IPS DF 6.9 (cell line): ENCODE measurements at regions not wholly inside any gene's neighbourhood (a gene's known extent, or its start where the extent isn't known, plus 50 kb on each side); places are given as distances from the start of the nearest gene placed in this dataset.
"Not testable (repeated sequence)": the region's sequence is repeated elsewhere in the genome, so short reads cannot be mapped to it uniquely, and the experiment has no call there.

Experiments
- DNase-seq: peaks from one replicate; pipeline ENCODE4 v3.0.0-alpha.2; 2013; ENCODE audit warnings: low read depth, low spot score
- H3K27ac ChIP-seq: one replicate; pipeline ENCODE4 v1.5.1; 2013; ENCODE audit warnings: low read length, control low read depth
- H3K27me3 ChIP-seq: 2 replicates; pipeline ENCODE4 v1.6.1; 2013; ENCODE audit warnings: mild to moderate bottlenecking, low read length; ENCODE audit not compliant: control insufficient read depth, insufficient read depth
- H3K36me3 ChIP-seq: 2 replicates; pipeline ENCODE4 v1.6.1; 2013; ENCODE audit warnings: low read length; ENCODE audit not compliant: control insufficient read depth, insufficient read depth
- H3K4me1 ChIP-seq: 2 replicates; pipeline ENCODE4 v1.6.1; 2013; ENCODE audit warnings: low read length; ENCODE audit not compliant: control insufficient read depth, insufficient read depth
- H3K4me3 ChIP-seq: 2 replicates; pipeline ENCODE4 v1.5.1; 2013; ENCODE audit warnings: mild to moderate bottlenecking, low read length
- H3K9me3 ChIP-seq: 2 replicates; pipeline ENCODE4 v1.6.1; 2013; ENCODE audit warnings: low read length, inconsistent platforms; ENCODE audit not compliant: control insufficient read depth, insufficient read depth
- WGBS: extraction: QIAGEN DNeasy Blood & Tissue Kit; methylation state at CpG from one replicate; pipeline ENCODE4 v1.1.7; 2013; ENCODE audit warnings: mixed read lengths, missing lambda C conversion rate; ENCODE audit not compliant: insufficient read length, insufficient coverage; 5-methylcytosine and 5-hydroxymethylcytosine counted together

GRCh38 chr4:114236171-114236769, 256.8 kb upstream of the ARSJ start:
- no peaks in the 10 kb centered on the region for H3K4me1 ChIP-seq
- no peak overlapping the region for H3K4me3 ChIP-seq
- no peak overlapping the region for H3K27ac ChIP-seq
- WGBS: no CpG with 5 or more reads among the region's 2 CpGs
- DNase-seq: no peak
- H3K27me3 ChIP-seq: no peaks in the 10 kb centered on the region
- H3K9me3 ChIP-seq: no peaks in the 10 kb centered on the region
- no peaks in the 10 kb centered on the region for H3K36me3 ChIP-seq

- no peaks in the 10 kb centered on the region for H3K4me1 ChIP-seq
- no peaks in the 10 kb centered on the region for H3K27me3 ChIP-seq
- no peak overlapping the region for H3K27ac ChIP-seq
- DNase-seq: no peak
- no peaks in the 10 kb centered on the region for H3K9me3 ChIP-seq
- no peak overlapping the region for H3K4me3 ChIP-seq
- no peaks in the 10 kb centered on the region for H3K36me3 ChIP-seq
Observed at GRCh38 chr4:114237997-114238396, 258.6 kb upstream of the ARSJ start.

DNA sequence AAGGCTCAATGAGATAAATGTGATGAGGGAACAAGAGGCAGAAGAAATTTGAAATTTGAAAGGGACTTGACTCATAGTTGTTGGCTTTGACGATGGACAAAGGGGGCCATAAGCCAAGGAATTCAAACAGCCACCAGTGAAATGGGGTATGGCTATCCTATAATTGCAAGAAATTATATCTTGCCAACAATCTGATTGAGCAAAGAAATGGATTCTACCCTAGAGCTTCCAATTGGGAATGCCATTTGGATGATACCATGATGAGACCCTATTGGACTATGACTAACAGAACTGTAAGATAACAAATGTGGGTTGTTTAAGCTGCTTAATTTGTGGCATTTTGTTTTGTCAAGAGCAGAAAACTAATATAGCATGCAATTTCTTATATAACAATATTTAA, 270.1 kb upstream of the ARSJ start:
- Histone ChIP-seq H3K27ac (no peak overlapping the region), H3K36me3 (no peaks in the 10 kb centered on the region), H3K4me3 (no peak overlapping the region), H3K27me3 (no peaks in the 10 kb centered on the region), H3K9me3 (no peaks in the 10 kb centered on the region), H3K4me1 (no peaks in the 10 kb centered on the region)
- no peak for DNase-seq
- WGBS: no CpG with 5 or more reads among the region's 1 CpG

GRCh38 chr4:114249976-114250375, 270.5 kb upstream of the ARSJ start:
- Histone ChIP-seq H3K27ac (no peak overlapping the region), H3K4me1 (no peaks in the 10 kb centered on the region), H3K9me3 (no peaks in the 10 kb centered on the region), H3K27me3 (no peaks in the 10 kb centered on the region), H3K4me3 (no peak overlapping the region), H3K36me3 (no peaks in the 10 kb centered on the region)
- no peak for DNase-seq

DNA sequence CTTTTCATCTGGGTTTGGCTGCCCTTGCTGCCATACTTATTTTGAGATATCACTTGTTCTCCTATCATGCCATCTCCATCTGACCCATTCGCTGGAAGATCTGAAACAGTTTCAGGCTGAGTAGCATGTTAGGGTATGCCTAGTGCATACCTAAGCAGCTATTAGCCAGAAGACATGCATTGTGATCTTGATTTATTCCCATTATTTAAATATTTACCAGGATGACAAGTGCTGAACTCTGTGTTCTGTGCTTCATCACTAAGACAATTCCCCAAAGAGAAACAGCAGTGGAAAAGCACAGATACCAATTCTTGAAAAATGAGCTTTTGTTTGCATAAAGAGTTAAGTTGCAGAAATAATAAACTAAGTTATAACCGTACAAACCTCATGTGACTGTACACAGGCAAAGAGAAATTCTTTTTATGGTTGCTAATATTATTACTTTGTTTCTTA, 271.0 kb upstream of the ARSJ start:
- DNase-seq: no peak

GRCh38 chr4:114251020-114251419, 271.6 kb upstream of the ARSJ start:
- no peak for DNase-seq
- H3K4me3 ChIP-seq: no peak overlapping the region
- no peaks in the 10 kb centered on the region for H3K27me3 ChIP-seq
- H3K9me3 ChIP-seq: no peaks in the 10 kb centered on the region
- no peak overlapping the region for H3K27ac ChIP-seq
- H3K36me3 ChIP-seq: no peaks in the 10 kb centered on the region
- H3K4me1 ChIP-seq: no peaks in the 10 kb centered on the region

More for the DNA sequence above, 271.0 kb upstream of the ARSJ start:
- H3K9me3 ChIP-seq: no peaks in the 10 kb centered on the region
- no peaks in the 10 kb centered on the region for H3K36me3 ChIP-seq
- no peaks in the 10 kb centered on the region for H3K4me1 ChIP-seq
- H3K27ac ChIP-seq: no peak overlapping the region
- H3K27me3 ChIP-seq: no peaks in the 10 kb centered on the region
- no CpG with 5 or more reads among the region's 2 CpGs for WGBS
- no peak overlapping the region for H3K4me3 ChIP-seq

DNA sequence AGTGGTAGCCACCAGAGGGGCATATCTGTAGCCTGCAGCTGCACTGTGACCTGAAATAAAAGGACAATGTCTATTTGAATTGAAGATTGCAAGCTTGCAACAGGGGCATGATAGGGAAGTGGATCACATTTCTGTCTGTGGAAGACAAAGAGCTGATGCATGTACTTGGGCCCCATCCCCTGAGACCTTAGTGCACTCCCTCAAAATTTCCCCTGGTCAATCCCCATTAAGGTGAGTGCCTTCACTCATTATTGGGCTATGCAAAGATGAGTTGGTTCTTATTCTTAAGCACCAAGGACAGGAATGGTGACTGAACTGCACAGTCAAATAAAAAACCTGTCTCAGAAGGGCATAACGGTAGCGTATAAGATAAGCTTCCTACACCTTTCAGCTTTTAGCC, 273.1 kb upstream of the ARSJ start:
- H3K4me1 ChIP-seq: no peaks in the 10 kb centered on the region
- no peak for DNase-seq
- no peak overlapping the region for H3K4me3 ChIP-seq
- H3K27ac ChIP-seq: no peak overlapping the region
- H3K9me3 ChIP-seq: no peaks in the 10 kb centered on the region
- no peaks in the 10 kb centered on the region for H3K36me3 ChIP-seq
- no CpG with 5 or more reads among the region's 2 CpGs for WGBS
- no peaks in the 10 kb centered on the region for H3K27me3 ChIP-seq

- no peak overlapping the region for H3K27ac ChIP-seq
- H3K9me3 ChIP-seq: no peaks in the 10 kb centered on the region
- WGBS: no CpG with 5 or more reads among the region's 1 CpG
- no peaks in the 10 kb centered on the region for H3K27me3 ChIP-seq
- H3K4me3 ChIP-seq: no peak overlapping the region
- no peaks in the 10 kb centered on the region for H3K36me3 ChIP-seq
- H3K4me1 ChIP-seq: no peaks in the 10 kb centered on the region
- no peak for DNase-seq
Observed at GRCh38 chr4:114257501-114257900, 278.1 kb upstream of the ARSJ start.

GRCh38 chr4:114262421-114262820, 283.0 kb upstream of the ARSJ start:
- not testable (repeated sequence) for H3K9me3 ChIP-seq, DNase-seq, H3K4me1 ChIP-seq, H3K27ac ChIP-seq, H3K4me3 ChIP-seq, H3K27me3 ChIP-seq, H3K36me3 ChIP-seq
- WGBS: no CpG with 5 or more reads among the region's 1 CpG

GRCh38 chr4:114263233-114263632, 283.8 kb upstream of the ARSJ start:
- Histone ChIP-seq H3K27me3 (no peaks in the 10 kb centered on the region), H3K4me1 (no peaks in the 10 kb centered on the region), H3K36me3 (no peaks in the 10 kb centered on the region), H3K27ac (no peak overlapping the region), H3K9me3 (no peaks in the 10 kb centered on the region), H3K4me3 (no peak overlapping the region)
- no CpG with 5 or more reads among the region's 2 CpGs for WGBS
- no peak for DNase-seq

- Histone ChIP-seq H3K36me3 (no peaks in the 10 kb centered on the region), H3K27me3 (no peaks in the 10 kb centered on the region), H3K4me1 (no peaks in the 10 kb centered on the region), H3K9me3 (no peaks in the 10 kb centered on the region), H3K4me3 (no peak overlapping the region), H3K27ac (no peak overlapping the region)
- DNase-seq: no peak
- no CpG with 5 or more reads among the region's 1 CpG for WGBS
Observed at GRCh38 chr4:114264452-114264851, 285.0 kb upstream of the ARSJ start.
